A549 (cell line): ENCODE measurements at regions not wholly inside any gene's neighbourhood (a gene's known extent, or its start where the extent isn't known, plus 50 kb on each side); places are given as distances from the start of the nearest gene placed in this dataset.

Experiments used
- ATAC-seq, 2 experiments: fragments of 200-7000 bp in 1 of 2; fragments of >200 bp in 1 of 2; cut with Nextera tagmentation in 1 of 2; cut with Tn5 transposase in 1 of 2; 3 replicates each; pipeline versions ENCODE4 v1.8.0 to v1.9.1; 2018 to 2020; ENCODE audit warnings: mild to moderate bottlenecking in 1 of 2, moderate library complexity in 1 of 2
- CTCF ChIA-PET: fragments of 300-600 bp; sonication (Branson Sonifier 250); formaldehyde crosslinking; extraction: SDS; loops from one replicate; lab custom pipeline; 2021; ENCODE audit warnings: antibody characterized with exemption, inconsistent platforms; lab: Yijun Ruan, JAX
- POLR2A ChIA-PET: fragments of 350-600 bp; formaldehyde crosslinking; extraction: SDS; loops from one replicate; lab custom pipeline; 2021; ENCODE audit warnings: antibody characterized with exemption, inconsistent platforms; lab: Yijun Ruan, JAX
- DNase-seq, 2 experiments: peaks; one replicate each; pipeline versions ENCODE4 v3.0.0 to v3.0.0-alpha.2; 2011 to 2016; ENCODE audit warnings: low read depth in 1 of 2, low spot score in 1 of 2
- FAIRE-seq: peaks from 2 replicates; lab custom pipeline; 2011; peaks lifted over from hg19 to GRCh38; lab: Jason Lieb, UNC
- H3K27ac ChIP-seq, 2 experiments: fragments of >200 bp; sonication (Bioruptor Twin); formaldehyde crosslinking; 3 replicates each; pipeline ENCODE4 v1.5.1; 2016 to 2017
- H3K4me1 ChIP-seq: fragments of >200 bp; sonication (Bioruptor Twin); formaldehyde crosslinking; 3 replicates; pipeline ENCODE4 v1.6.1; 2016
- H3K4me2 ChIP-seq: fragments of >200 bp; sonication (Bioruptor Twin); formaldehyde crosslinking; 3 replicates; pipeline ENCODE4 v1.6.1; 2016
- H3K4me3 ChIP-seq: fragments of >200 bp; sonication (Bioruptor Twin); formaldehyde crosslinking; 3 replicates; pipeline ENCODE4 v1.5.1; 2016
- H3K9me3 ChIP-seq: fragments of >200 bp; sonication (Bioruptor Twin); formaldehyde crosslinking; 3 replicates; pipeline ENCODE4 v1.6.1; 2016
- BCL3 ChIP-seq: fragments of >200 bp; sonication (Bioruptor Twin); formaldehyde crosslinking; IDR thresholded peaks from 3 replicates; pipeline ENCODE4 v1.6.1; 2016
- CBX2 ChIP-seq: fragments of 200-600 bp; sonication (generic); IDR thresholded peaks from 2 replicates; pipeline ENCODE4 v1.6.1; 2016; ENCODE audit warnings: low read depth, mild to moderate bottlenecking, borderline replicate concordance
- CEBPB ChIP-seq, 2 experiments: fragments of >200 bp in 1 of 2; sonication (Bioruptor Twin) in 1 of 2; formaldehyde crosslinking in 1 of 2; IDR thresholded peaks; 2 replicates each; pipeline ENCODE4 v1.6.1; 2012 to 2016
- CHD2 ChIP-seq: fragments of 150-350 bp; IDR thresholded peaks from 2 replicates; pipeline ENCODE4 v1.6.1; 2014; ENCODE audit warnings: low read length; ENCODE audit not compliant: partially characterized antibody
- CHD4 ChIP-seq: fragments of 200-600 bp; sonication (generic); IDR thresholded peaks from 2 replicates; pipeline ENCODE4 v1.6.1; 2016; ENCODE audit warnings: antibody characterized with exemption, mild to moderate bottlenecking, borderline replicate concordance
- EHMT2 ChIP-seq: fragments of 200-600 bp; sonication (generic); IDR thresholded peaks from 2 replicates; pipeline ENCODE4 v1.6.1; 2016; ENCODE audit warnings: antibody characterized with exemption, low read depth, mild to moderate bottlenecking, moderate library complexity
- FOXS1 ChIP-seq: fragments of 250-450 bp; sonication (Bioruptor Pico); IDR thresholded peaks from 2 replicates; pipeline ENCODE4 v1.5.0; 2020; ENCODE audit warnings: mild to moderate bottlenecking, moderate library complexity
- HMGXB4 ChIP-seq: fragments of 250-450 bp; sonication (Bioruptor Pico); IDR thresholded peaks from 2 replicates; pipeline ENCODE4 v1.5.0; 2021; ENCODE audit warnings: mild to moderate bottlenecking, moderate library complexity, borderline replicate concordance
- HOXA7 ChIP-seq: fragments of 250-450 bp; sonication (Bioruptor Pico); IDR thresholded peaks from 2 replicates; pipeline ENCODE4 v1.5.0; 2020; ENCODE audit warnings: mild to moderate bottlenecking, moderate library complexity
- JUNB ChIP-seq: fragments of >200 bp; sonication (Bioruptor Twin); formaldehyde crosslinking; IDR thresholded peaks from 2 replicates; pipeline ENCODE4 v1.6.1; 2016
- MAFK ChIP-seq: fragments of 450-650 bp; IDR thresholded peaks from 2 replicates; pipeline ENCODE4 v1.6.1; 2014; ENCODE audit not compliant: partially characterized antibody
- MYC ChIP-seq: IDR thresholded peaks from 2 replicates; pipeline ENCODE4 v1.6.1; 2012; ENCODE audit warnings: mild to moderate bottlenecking, inconsistent platforms, low read length, improper control_type of control experiment, borderline replicate concordance
- NPAS2 ChIP-seq: fragments of 250-450 bp; sonication (Bioruptor Pico); IDR thresholded peaks from 2 replicates; pipeline ENCODE4 v1.8.0; 2022; ENCODE audit warnings: mild to moderate bottlenecking, moderate library complexity, borderline replicate concordance
- PBX3 ChIP-seq: IDR thresholded peaks from 2 replicates; pipeline ENCODE4 v1.6.1; 2012
- PHF8 ChIP-seq: fragments of 200-600 bp; sonication (generic); IDR thresholded peaks from 2 replicates; pipeline ENCODE4 v1.6.1; 2016; ENCODE audit warnings: low read depth, mild to moderate bottlenecking, antibody characterized with exemption, moderate library complexity, borderline replicate concordance
- RCOR1 ChIP-seq: fragments of 150-350 bp; IDR thresholded peaks from 2 replicates; pipeline ENCODE4 v1.6.1; 2014; ENCODE audit warnings: antibody characterized with exemption, low read length, low read depth
- RFX5 ChIP-seq: fragments of 450-650 bp; IDR thresholded peaks from 2 replicates; pipeline ENCODE4 v1.7.1; 2014; ENCODE audit warnings: antibody characterized with exemption, mild to moderate bottlenecking, moderate library complexity
- SMC3 ChIP-seq: fragments of >200 bp; sonication (Bioruptor Twin); formaldehyde crosslinking; IDR thresholded peaks from 3 replicates; pipeline ENCODE4 v1.6.1; 2018; ENCODE audit warnings: inconsistent platforms
- TFCP2L1 ChIP-seq: fragments of 250-450 bp; sonication (Bioruptor Pico); IDR thresholded peaks from 2 replicates; pipeline ENCODE4 v1.5.0; 2021; ENCODE audit warnings: mild to moderate bottlenecking
- TP53 ChIP-seq: fragments of 250-450 bp; sonication (Bioruptor Pico); IDR thresholded peaks from 2 replicates; pipeline ENCODE4 v1.5.0; 2021; ENCODE audit warnings: mild to moderate bottlenecking, moderate library complexity
- ZC3H11A ChIP-seq: fragments of 450-650 bp; IDR thresholded peaks from 2 replicates; pipeline ENCODE4 v1.6.1; 2014; ENCODE audit warnings: antibody characterized with exemption, mild to moderate bottlenecking
- WGBS: methylation state at CpG from one replicate; pipeline ENCODE4 v1.1.6; 2017; ENCODE audit errors: missing lambda C conversion rate; 5-methylcytosine and 5-hydroxymethylcytosine counted together
- TF ChIP-seq, protein P1 (sequence below): fragments of 150-350 bp; IDR thresholded peaks from 2 replicates; pipeline ENCODE4 v1.6.1; 2014; ENCODE audit warnings: low read depth, mild to moderate bottlenecking, low read length
- TF ChIP-seq, protein P2 (sequence below): IDR thresholded peaks from 2 replicates; pipeline ENCODE4 v1.6.1; 2012

- TF ChIP-seq RFX5 (no peak), FOXS1 (no peak), PBX3 (no peak), HOXA7 (CRISPR knock-in tag) (no peak), HMGXB4 (CRISPR knock-in tag) (no peak), CBX2 (no peak), NPAS2 (CRISPR knock-in tag) (no peak), CHD2 (no peak), CHD4 (no peak), CEBPB (IDR thresholded peaks at IDR 0.05) (no peak), SMC3 (no peak), MYC (no peak), RCOR1 (no peak)
- TF ChIP-seq, protein P1, sequence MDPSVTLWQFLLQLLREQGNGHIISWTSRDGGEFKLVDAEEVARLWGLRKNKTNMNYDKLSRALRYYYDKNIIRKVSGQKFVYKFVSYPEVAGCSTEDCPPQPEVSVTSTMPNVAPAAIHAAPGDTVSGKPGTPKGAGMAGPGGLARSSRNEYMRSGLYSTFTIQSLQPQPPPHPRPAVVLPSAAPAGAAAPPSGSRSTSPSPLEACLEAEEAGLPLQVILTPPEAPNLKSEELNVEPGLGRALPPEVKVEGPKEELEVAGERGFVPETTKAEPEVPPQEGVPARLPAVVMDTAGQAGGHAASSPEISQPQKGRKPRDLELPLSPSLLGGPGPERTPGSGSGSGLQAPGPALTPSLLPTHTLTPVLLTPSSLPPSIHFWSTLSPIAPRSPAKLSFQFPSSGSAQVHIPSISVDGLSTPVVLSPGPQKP, result no peak
- no peak for ATAC-seq
- FAIRE-seq, result no peak
Measured at GRCh38 chr15:96106628-96107027, 223.9 kb upstream of the NR2F2 start.

DNA sequence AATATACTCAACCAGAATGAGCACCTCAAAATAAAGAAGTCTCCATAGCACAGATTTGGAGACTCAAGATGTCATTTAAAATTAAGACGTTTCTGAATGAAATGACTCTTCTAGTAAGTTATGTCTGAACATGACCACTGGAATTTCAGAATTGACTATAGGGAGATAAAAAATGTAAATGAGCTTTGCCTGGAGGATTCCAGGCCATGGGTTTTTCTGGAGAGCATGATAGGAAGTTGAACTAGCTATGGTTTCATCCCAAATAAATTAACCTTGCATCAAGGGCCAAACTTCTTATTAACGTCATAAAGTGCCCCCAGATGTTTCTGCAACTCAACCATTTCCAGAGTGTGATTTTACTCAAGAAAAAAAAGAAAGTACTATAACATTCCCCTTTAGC lies 222.6 kb upstream of the NR2F2 start:
- FAIRE-seq, result no peak
- POLR2A ChIA-PET, result no interaction called here
- 29% methylated on average over 2 of the region's 2 CpGs for WGBS
- CTCF ChIA-PET, result interaction anchor here (0.8 kb wide), 1 partner anchor 10 kb away, joined by 4 read pairs; no protein-coding TSS in a partner anchor
- H3K27ac ChIP-seq, result no peak overlapping the region
- no peak for ATAC-seq
- H3K4me2 ChIP-seq, result no peak overlapping the region
- TF ChIP-seq HOXA7 (CRISPR knock-in tag), result no peak
- TF ChIP-seq, all 56 proteins: peak for 0
- Histone ChIP-seq H3K4me3 (no peak overlapping the region), H3K9me3 (no peaks in the 10 kb centered on the region), H3K4me1 (no peaks in the 10 kb centered on the region)
- DNase-seq, result no peak

More at GRCh38 chr15:96106628-96107027, 223.9 kb upstream of the NR2F2 start:
- no peak for DNase-seq
- Histone ChIP-seq H3K4me3 (no peak overlapping the region), H3K27ac (no peak overlapping the region), H3K9me3 (no peaks in the 10 kb centered on the region), H3K4me1 (no peaks in the 10 kb centered on the region), H3K4me2 (no peak overlapping the region)
- CTCF ChIA-PET, result no interaction called here
- WGBS, result 68% methylated on average over 5 of the region's 5 CpGs
- POLR2A ChIA-PET, result no interaction called here

DNA sequence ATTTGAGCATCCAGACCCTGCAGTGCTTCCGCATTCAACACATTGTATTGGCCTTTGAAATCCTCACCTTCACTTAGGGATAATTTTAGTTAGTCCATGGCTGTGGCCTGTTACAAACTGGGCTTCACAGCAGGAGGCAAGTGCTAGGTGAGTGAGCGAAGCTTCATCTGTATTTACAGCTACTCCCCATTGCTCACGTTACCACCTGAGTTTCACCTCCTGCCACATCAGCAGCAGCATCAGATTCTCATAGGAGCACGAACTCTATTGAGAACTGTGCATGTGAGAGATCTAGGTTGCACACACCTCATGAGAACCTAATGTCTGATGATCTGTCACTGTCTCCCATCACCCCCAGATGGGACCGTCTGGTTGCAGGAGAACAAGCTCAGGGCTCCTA lies 222.1 kb upstream of the NR2F2 start:
- Histone ChIP-seq H3K27ac (no peak overlapping the region), H3K4me3 (no peak overlapping the region), H3K9me3 (no peaks in the 10 kb centered on the region), H3K4me2 (no peak overlapping the region), H3K4me1 (no peaks in the 10 kb centered on the region)
- ChIA-PET POLR2A (no interaction called here), CTCF (interaction anchor here (0.8 kb wide), 1 partner anchor 10 kb away, joined by 4 read pairs; no protein-coding TSS in a partner anchor)
- WGBS, result 59% methylated on average over 5 of the region's 5 CpGs
- DNase-seq (no peak), ATAC-seq (no peak), FAIRE-seq (no peak)
- TF ChIP-seq TP53 (no peak), ZC3H11A (no peak), JUNB (no peak), PHF8 (no peak), MAFK (no peak), EHMT2 (no peak), TFCP2L1 (CRISPR knock-in tag) (no peak), BCL3 (no peak)
- TF ChIP-seq, protein P2, sequence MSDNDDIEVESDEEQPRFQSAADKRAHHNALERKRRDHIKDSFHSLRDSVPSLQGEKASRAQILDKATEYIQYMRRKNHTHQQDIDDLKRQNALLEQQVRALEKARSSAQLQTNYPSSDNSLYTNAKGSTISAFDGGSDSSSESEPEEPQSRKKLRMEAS, result no peak
